ENCODE measurements at regions not wholly inside any gene's neighbourhood (a gene's known extent, or its start where the extent isn't known, plus 50 kb on each side); places are given as distances from the start of the nearest gene placed in this dataset.

DNA sequence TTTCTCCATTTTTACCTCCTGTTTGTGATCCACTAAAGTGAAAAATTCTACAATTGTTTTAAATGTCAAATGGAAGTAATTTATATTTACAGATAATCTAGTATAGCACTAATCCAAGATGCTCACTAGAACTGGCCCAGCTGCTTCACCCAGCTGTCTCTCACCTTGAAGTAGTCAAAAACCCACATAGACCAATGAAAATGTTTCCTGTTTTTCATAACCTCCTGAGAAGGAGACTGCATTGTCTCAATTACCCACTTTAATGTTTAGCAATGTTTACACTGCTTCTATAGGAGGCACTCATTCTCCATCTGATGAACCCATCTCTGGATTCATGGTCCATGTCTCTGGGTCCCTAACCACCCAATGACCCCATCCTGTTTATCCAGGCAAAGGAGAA lies 56.1 kb upstream of the ADO start:
- TF ChIP-seq, protein P1, sequence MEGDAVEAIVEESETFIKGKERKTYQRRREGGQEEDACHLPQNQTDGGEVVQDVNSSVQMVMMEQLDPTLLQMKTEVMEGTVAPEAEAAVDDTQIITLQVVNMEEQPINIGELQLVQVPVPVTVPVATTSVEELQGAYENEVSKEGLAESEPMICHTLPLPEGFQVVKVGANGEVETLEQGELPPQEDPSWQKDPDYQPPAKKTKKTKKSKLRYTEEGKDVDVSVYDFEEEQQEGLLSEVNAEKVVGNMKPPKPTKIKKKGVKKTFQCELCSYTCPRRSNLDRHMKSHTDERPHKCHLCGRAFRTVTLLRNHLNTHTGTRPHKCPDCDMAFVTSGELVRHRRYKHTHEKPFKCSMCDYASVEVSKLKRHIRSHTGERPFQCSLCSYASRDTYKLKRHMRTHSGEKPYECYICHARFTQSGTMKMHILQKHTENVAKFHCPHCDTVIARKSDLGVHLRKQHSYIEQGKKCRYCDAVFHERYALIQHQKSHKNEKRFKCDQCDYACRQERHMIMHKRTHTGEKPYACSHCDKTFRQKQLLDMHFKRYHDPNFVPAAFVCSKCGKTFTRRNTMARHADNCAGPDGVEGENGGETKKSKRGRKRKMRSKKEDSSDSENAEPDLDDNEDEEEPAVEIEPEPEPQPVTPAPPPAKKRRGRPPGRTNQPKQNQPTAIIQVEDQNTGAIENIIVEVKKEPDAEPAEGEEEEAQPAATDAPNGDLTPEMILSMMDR (conservative IDR thresholded peaks at IDR 0.05) = no peak
- H2BK12ac ChIP-seq (ENCODE audit: insufficient read length, low read depth, low read length) = no peak overlapping the region
- H3K4ac ChIP-seq (ENCODE audit: low read depth, low read length) = no peak overlapping the region

More for the DNA sequence above, 56.1 kb upstream of the ADO start:
- no peaks in the 10 kb centered on the region for H3K36me3 Mint-ChIP-seq (ENCODE audit: insufficient read depth in 1 of 3, low read depth in 3 of 3)
- Histone ChIP-seq H4K8ac (replicated peaks; ENCODE audit: insufficient read length, low read depth, low read length) (no peak overlapping the region), H3K14ac (ENCODE audit: insufficient read depth, low read length) (no peak overlapping the region), H3K18ac (ENCODE audit: insufficient read length, low read depth, low read length) (no peak overlapping the region), H4K91ac (ENCODE audit: insufficient read length, low read depth, low read length) (no peak overlapping the region), H2BK120ac (ENCODE audit: low read depth, low read length, poor library complexity, severe bottlenecking) (no peak overlapping the region), H3K27ac (ENCODE audit: insufficient read length, low read depth, low read length) (no peak overlapping the region), H2BK20ac (ENCODE audit: low read depth, low read length, poor library complexity, severe bottlenecking) (no peak overlapping the region), H3T11ph (ENCODE audit: low read length) (no peak overlapping the region), H3K79me2 (ENCODE audit: insufficient read depth, low read length) (no peaks in the 10 kb centered on the region), H3K4me1 (ENCODE audit: insufficient read depth, low read length) (no peaks in the 10 kb centered on the region), H3K56ac (ENCODE audit: insufficient read length, low read depth, low read length) (no peak overlapping the region), H3K79me1 (ENCODE audit: insufficient read depth, low read depth, low read length, poor library complexity, severe bottlenecking) (no peaks in the 10 kb centered on the region), H2AK5ac (ENCODE audit: insufficient read length, low read length) (no peak overlapping the region), H2AFZ (ENCODE audit: low read length) (no peak overlapping the region), H4K5ac (ENCODE audit: insufficient read length, low read depth, low read length) (no peak overlapping the region), H3K23me2 (ENCODE audit: insufficient read length, low read depth, low read length, poor library complexity, severe bottlenecking) (no peaks in the 10 kb centered on the region), H4K20me1 (ENCODE audit: control insufficient read depth, insufficient read depth, insufficient read length) (no peaks in the 10 kb centered on the region), H3K27me3 (ENCODE audit: insufficient read depth, low read length) (no peaks in the 10 kb centered on the region), H2BK15ac (ENCODE audit: low read depth, low read length) (no peak overlapping the region), H3K9me3 (ENCODE audit: control insufficient read depth, low read depth, low read length) (no peaks in the 10 kb centered on the region), H2BK5ac (ENCODE audit: insufficient read length, low read length) (no peak overlapping the region), H3K23ac (ENCODE audit: insufficient read length, low read depth, low read length) (no peak overlapping the region), H3K4me2 (ENCODE audit: insufficient read depth, insufficient read length, low read length) (no peak overlapping the region), H3K9ac (ENCODE audit: extremely low read depth, insufficient read length, low read length) (no peak overlapping the region)
- no peaks in the 10 kb centered on the region for H3K9me3 Mint-ChIP-seq
- no peak overlapping the region for H3K4me3 Mint-ChIP-seq
- no peak for DNase-seq
- no peaks in the 10 kb centered on the region for H3K4me1 Mint-ChIP-seq
- H3K27ac Mint-ChIP-seq = no peak overlapping the region
- H3K27me3 Mint-ChIP-seq (ENCODE audit: low read depth) = no peaks in the 10 kb centered on the region

Measured in H9 (cell line).